ENCODE measurements at regions not wholly inside any gene's neighbourhood (a gene's known extent, or its start where the extent isn't known, plus 50 kb on each side); places are given as distances from the start of the nearest gene placed in this dataset.

DNA sequence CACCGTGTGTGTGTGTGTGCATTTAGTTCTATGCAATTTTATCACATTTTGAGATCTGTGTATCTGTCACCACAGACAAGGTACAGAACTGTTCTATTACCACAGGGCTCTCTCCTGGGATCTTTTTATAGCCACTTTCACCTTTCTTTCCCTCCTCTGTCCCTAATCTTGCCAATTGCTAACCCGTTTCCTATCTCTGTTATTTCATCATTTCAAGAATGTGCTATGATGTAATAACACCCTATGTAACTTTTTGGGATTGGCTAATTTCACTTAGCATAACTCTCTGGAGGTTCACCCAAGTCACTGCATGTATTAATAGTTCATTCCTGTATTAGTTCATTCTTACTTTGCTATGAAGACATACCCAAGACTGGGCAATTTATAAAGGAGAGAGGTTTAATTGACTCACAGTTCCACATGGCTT, 657.7 kb downstream of the QKI start:
- H2AFZ ChIP-seq (ENCODE audit: low read length) = no peak overlapping the region
- TF ChIP-seq DR1 (CRISPR knock-in tag; IDR thresholded peaks at IDR 0.05) (no peak), CEBPB (IDR thresholded peaks at IDR 0.05; ENCODE audit: borderline replicate concordance, low read depth, low read length) (peak; percentile 69; the same call in 1 of the 2 replicates), KLF12 (CRISPR knock-in tag; IDR thresholded peaks at IDR 0.05; ENCODE audit: borderline replicate concordance) (no peak)
- intact Hi-C loops (cut with micrococcal nuclease; ENCODE audit: unreplicated experiment) (no loop called here), in situ Hi-C loops (cut with HindIII; ENCODE audit: extremely low pct_ligation_motif_present, low pct_unique_long_range_greater_than_20kb) (no loop called here)
- no TSS peak for BruUV-seq (replicated peaks)
- CTCF ChIA-PET (ENCODE audit: low intra/inter-chr PET ratio, low total read pairs) = no interaction called here
- POLR2A ChIA-PET = no interaction called here
- no peaks in the 10 kb centered on the region for H3K4me1 ChIP-seq (ENCODE audit: insufficient read depth, low read length)
- H3K4me2 ChIP-seq (ENCODE audit: low read depth, low read length) = no peak overlapping the region
- no peak for FAIRE-seq
- no peak for DNase-seq (ENCODE audit: low spot score)
- H3K9me3 ChIP-seq (ENCODE audit: low read length) = peaks cover 6% of the 10 kb centered on the region; the same call in 1 of the 2 replicates
- H3K9ac ChIP-seq (ENCODE audit: insufficient read depth, low read depth, low read length) = no peak overlapping the region
- no peaks in the 10 kb centered on the region for H3K36me3 ChIP-seq (replicated peaks in 1 of 2; ENCODE audit: control insufficient read depth in 1 of 2, insufficient read depth in 2 of 2, low read length in 2 of 2)
- no peak overlapping the region for H3K27ac ChIP-seq (ENCODE audit: extremely low read length, insufficient read depth, low read length)
- H3K4me3 ChIP-seq (replicated peaks in 1 of 3; ENCODE audit: insufficient read depth in 1 of 3, low read depth in 2 of 3, low read length in 3 of 3) = no peak overlapping the region
- H3K27me3 ChIP-seq (ENCODE audit: control insufficient read depth in 1 of 2, insufficient read depth in 2 of 2, low read length in 2 of 2) = no peaks in the 10 kb centered on the region
- no peak for ATAC-seq
- no peaks in the 10 kb centered on the region for H3K79me2 ChIP-seq (ENCODE audit: insufficient read depth, low read length)
- WGBS (ENCODE audit: low lambda C conversion rate) = 0% methylated on average over 2 of the region's 2 CpGs
- no peaks in the 10 kb centered on the region for H4K20me1 ChIP-seq (ENCODE audit: insufficient read depth, low read length)

DNA sequence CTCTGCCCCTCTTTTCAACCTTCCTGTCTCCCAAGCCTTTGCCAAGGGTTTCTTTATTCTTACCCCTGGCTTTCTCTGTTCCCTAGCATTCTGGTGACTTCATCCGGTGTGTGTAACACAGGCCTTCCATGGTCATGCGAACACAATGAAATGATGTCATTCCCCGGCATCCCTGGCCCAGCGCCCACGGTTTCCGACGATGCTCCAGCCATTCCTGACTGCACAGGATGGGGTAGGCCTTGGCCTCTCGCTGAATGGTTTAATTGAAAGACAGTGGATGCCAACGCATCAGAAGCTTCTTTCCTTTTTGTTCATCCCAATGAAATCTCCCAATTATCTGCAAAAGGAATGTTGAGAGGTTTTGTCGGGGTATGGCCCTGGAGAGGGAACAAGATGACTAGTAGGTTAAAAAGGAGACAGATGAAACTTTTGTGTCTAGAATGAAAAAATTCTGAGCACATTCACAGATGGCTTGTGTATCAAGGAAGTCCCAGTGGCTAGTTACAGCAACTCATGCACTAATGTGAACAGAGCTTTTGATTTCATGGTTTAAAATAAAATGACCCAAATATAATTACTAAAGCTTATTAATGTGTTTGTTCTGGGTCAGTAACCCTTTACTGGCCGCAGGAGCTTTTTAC, 655.0 kb downstream of the QKI start:
- intact Hi-C loops (cut with micrococcal nuclease; ENCODE audit: unreplicated experiment) (no loop called here), in situ Hi-C loops (cut with HindIII; ENCODE audit: extremely low pct_ligation_motif_present, low pct_unique_long_range_greater_than_20kb) (no loop called here)
- no peak overlapping the region for H3K27ac ChIP-seq (ENCODE audit: extremely low read length, insufficient read depth, low read length)
- H4K20me1 ChIP-seq (ENCODE audit: insufficient read depth, low read length) = no peaks in the 10 kb centered on the region
- ATAC-seq = no peak
- H3K9me3 ChIP-seq (ENCODE audit: low read length) = no peaks in the 10 kb centered on the region
- BruUV-seq (replicated peaks) = no TSS peak
- TF ChIP-seq CENPX (CRISPR knock-in tag; IDR thresholded peaks at IDR 0.05) = no peak
- no peak for TF ChIP-seq NFE2L1 (CRISPR knock-in tag; IDR thresholded peaks at IDR 0.05; ENCODE audit: borderline replicate concordance)
- peak; percentile 57; the same call in 1 of the 2 replicates for TF ChIP-seq ATF7 (IDR thresholded peaks at IDR 0.05)
- no peak for TF ChIP-seq ATF7 (CRISPR knock-in tag; IDR thresholded peaks at IDR 0.05)
- TF ChIP-seq, protein P1, sequence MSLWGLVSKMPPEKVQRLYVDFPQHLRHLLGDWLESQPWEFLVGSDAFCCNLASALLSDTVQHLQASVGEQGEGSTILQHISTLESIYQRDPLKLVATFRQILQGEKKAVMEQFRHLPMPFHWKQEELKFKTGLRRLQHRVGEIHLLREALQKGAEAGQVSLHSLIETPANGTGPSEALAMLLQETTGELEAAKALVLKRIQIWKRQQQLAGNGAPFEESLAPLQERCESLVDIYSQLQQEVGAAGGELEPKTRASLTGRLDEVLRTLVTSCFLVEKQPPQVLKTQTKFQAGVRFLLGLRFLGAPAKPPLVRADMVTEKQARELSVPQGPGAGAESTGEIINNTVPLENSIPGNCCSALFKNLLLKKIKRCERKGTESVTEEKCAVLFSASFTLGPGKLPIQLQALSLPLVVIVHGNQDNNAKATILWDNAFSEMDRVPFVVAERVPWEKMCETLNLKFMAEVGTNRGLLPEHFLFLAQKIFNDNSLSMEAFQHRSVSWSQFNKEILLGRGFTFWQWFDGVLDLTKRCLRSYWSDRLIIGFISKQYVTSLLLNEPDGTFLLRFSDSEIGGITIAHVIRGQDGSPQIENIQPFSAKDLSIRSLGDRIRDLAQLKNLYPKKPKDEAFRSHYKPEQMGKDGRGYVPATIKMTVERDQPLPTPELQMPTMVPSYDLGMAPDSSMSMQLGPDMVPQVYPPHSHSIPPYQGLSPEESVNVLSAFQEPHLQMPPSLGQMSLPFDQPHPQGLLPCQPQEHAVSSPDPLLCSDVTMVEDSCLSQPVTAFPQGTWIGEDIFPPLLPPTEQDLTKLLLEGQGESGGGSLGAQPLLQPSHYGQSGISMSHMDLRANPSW (CRISPR knock-in tag; IDR thresholded peaks at IDR 0.05; ENCODE audit: borderline replicate concordance) = no peak
- H3K27me3 ChIP-seq (ENCODE audit: control insufficient read depth in 1 of 2, insufficient read depth in 2 of 2, low read length in 2 of 2) = no peaks in the 10 kb centered on the region
- no peak overlapping the region for H3K4me3 ChIP-seq (replicated peaks in 1 of 3; ENCODE audit: insufficient read depth in 1 of 3, low read depth in 2 of 3, low read length in 3 of 3)
- H3K36me3 ChIP-seq (replicated peaks in 1 of 2; ENCODE audit: control insufficient read depth in 1 of 2, insufficient read depth in 2 of 2, low read length in 2 of 2) = no peaks in the 10 kb centered on the region
- no peak overlapping the region for H2AFZ ChIP-seq (ENCODE audit: low read length)
- no peak overlapping the region for H3K9ac ChIP-seq (ENCODE audit: insufficient read depth, low read depth, low read length)
- no peaks in the 10 kb centered on the region for H3K79me2 ChIP-seq (ENCODE audit: insufficient read depth, low read length)
- WGBS (ENCODE audit: low lambda C conversion rate) = 44% methylated on average over 11 of the region's 11 CpGs
- H3K4me2 ChIP-seq (ENCODE audit: low read depth, low read length) = no peak overlapping the region
- H3K4me1 ChIP-seq (ENCODE audit: insufficient read depth, low read length) = no peaks in the 10 kb centered on the region
- no peak for FAIRE-seq
- CTCF ChIA-PET (ENCODE audit: low intra/inter-chr PET ratio, low total read pairs) = no interaction called here
- DNase-seq (ENCODE audit: low spot score) = no peak
- POLR2A ChIA-PET = no interaction called here

All from HepG2 (cell line).